ENCODE measurements at regions not wholly inside any gene's neighbourhood (a gene's known extent, or its start where the extent isn't known, plus 50 kb on each side); places are given as distances from the start of the nearest gene placed in this dataset.

DNA sequence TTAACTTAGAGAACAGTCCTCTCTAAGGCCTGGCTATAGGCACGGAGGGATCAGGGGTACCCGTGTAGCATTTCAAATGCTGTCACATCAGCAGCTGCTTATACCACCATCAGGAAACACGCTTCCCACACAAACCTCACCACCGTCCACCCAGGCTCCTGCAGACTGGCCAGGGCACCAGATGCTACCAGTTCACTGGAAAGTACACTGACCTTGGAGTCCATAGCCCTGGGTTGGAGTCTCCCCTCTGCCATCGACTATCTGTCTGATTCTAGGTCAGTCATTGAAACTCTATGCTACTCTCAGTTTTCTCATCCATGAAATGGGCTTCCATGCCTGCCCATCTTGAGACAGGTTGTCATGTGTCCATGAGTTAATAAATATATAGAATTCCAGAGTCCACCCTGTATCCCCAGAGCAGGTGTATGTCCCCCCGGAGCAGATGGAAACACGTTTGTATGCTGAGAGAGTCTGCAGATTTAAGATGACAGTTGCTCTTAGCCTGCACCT, 156.0 kb upstream of the SMAD3 start:
- no peak for DNase-seq (ENCODE audit: low spot score)
- TF ChIP-seq, protein P1, sequence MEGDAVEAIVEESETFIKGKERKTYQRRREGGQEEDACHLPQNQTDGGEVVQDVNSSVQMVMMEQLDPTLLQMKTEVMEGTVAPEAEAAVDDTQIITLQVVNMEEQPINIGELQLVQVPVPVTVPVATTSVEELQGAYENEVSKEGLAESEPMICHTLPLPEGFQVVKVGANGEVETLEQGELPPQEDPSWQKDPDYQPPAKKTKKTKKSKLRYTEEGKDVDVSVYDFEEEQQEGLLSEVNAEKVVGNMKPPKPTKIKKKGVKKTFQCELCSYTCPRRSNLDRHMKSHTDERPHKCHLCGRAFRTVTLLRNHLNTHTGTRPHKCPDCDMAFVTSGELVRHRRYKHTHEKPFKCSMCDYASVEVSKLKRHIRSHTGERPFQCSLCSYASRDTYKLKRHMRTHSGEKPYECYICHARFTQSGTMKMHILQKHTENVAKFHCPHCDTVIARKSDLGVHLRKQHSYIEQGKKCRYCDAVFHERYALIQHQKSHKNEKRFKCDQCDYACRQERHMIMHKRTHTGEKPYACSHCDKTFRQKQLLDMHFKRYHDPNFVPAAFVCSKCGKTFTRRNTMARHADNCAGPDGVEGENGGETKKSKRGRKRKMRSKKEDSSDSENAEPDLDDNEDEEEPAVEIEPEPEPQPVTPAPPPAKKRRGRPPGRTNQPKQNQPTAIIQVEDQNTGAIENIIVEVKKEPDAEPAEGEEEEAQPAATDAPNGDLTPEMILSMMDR (IDR thresholded peaks at IDR 0.05; ENCODE audit: borderline replicate concordance, control extremely low read depth, extremely low read depth, insufficient read depth, missing control alignments): no peak
- in situ Hi-C loops (cut with MboI; ENCODE audit: low sequenced_read_pairs, unreplicated experiment): no loop called here

DNA sequence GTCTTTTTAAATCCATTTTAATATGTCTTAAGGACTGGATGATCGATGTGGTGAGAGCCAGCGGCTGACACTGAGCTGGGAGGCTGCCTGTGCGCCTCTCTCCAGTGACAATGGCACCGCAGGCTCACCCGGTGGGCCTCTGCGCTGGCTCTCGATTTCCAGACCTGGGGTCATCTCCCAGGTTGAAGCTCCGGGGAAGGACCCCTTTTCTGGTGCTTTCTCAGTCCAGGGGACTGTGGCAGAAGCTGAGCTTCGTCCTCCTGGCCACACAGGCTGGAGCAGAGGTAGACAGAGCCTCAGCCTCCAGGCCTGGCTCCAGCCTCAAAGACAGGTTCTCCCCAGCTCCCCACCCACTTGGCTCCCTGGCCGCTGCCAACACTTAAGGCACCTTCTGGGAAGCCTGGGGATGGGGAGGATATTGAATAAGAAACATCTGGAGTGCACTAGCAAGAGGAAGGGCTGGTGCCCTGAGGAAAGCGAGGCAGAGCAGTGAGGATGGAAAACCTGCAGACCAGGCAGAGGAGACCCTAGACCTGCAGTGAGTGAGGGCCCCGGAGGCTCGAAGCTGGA, 154.2 kb upstream of the SMAD3 start:
- in situ Hi-C loops (cut with MboI; ENCODE audit: low sequenced_read_pairs, unreplicated experiment): no loop called here
- DNase-seq (ENCODE audit: low spot score): no peak
- TF ChIP-seq, protein P1 (IDR thresholded peaks at IDR 0.05; ENCODE audit: borderline replicate concordance, control extremely low read depth, extremely low read depth, insufficient read depth, missing control alignments): no peak

DNA sequence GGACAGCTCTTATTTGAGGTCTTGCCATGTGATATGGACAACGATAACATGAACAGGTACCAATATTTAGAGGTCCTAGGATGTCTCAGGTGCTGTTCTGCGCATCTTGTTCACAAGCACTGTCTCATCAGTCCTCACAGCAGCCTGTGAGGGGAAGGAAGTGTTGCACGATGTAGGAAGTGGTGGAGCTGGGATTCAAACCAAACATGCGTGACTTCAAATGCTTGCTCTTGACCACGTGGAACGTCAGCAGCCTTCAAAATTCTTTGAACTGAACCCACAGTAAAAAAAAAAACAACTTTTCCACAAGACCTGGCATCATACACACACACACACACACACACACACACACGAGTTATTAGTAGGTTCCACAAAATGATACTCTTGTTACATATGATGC, 153.4 kb upstream of the SMAD3 start:
- in situ Hi-C loops (cut with MboI; ENCODE audit: low sequenced_read_pairs, unreplicated experiment): no loop called here
- no peak for DNase-seq (ENCODE audit: low spot score)
- TF ChIP-seq, protein P1 (IDR thresholded peaks at IDR 0.05; ENCODE audit: borderline replicate concordance, control extremely low read depth, extremely low read depth, insufficient read depth, missing control alignments): no peak

DNA sequence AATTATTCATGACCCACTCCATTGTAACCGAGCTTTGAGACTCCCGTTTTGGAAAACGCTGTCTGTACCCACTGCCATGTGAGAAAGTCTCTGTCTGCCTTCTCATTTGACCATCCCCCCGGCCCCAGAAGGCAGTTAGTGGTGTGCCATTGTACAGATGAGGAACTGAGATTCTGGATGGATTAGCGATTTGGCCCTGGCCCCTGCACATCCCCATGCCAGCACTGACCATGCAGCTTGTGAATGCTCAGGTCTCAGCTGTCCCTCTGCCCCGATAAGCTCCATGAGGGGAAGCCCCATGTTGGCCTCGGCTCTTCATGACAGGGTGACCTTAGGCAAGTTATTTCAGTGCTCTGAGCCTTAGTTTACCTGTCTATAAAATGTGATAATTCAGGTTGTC, 153.0 kb upstream of the SMAD3 start:
- in situ Hi-C loops (cut with MboI; ENCODE audit: low sequenced_read_pairs, unreplicated experiment): no loop called here
- TF ChIP-seq, protein P1 (IDR thresholded peaks at IDR 0.05; ENCODE audit: borderline replicate concordance, control extremely low read depth, extremely low read depth, insufficient read depth, missing control alignments): no peak
- no peak for DNase-seq (ENCODE audit: low spot score)

DNA sequence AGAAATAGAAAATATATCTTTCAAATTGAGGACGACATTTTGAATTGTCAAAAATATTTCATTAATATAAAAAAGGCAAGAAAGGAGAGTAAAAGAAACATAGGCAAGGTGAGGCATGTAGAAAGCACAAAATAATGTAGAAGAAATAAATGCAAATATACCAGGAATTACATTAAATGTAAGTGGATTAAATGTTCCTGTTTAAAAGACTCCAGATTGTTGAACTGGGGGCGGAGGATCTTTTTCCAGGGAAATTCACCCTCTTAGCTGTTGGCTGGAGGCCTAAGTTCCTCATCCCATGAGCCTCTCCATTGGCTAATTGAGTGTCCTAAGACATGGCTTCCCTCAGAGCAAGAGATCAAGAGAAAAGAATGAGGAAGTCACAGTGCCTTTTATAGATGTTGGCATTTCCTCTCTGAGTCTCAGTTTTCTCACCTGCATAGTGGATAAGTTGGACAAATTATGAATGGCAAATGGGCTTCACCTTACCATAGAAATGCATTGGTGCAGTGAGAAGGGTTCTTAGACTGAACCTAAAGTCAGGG, 147.4 kb upstream of the SMAD3 start:
- in situ Hi-C loops (cut with MboI; ENCODE audit: low sequenced_read_pairs, unreplicated experiment): no loop called here
- TF ChIP-seq, protein P1 (IDR thresholded peaks at IDR 0.05; ENCODE audit: borderline replicate concordance, control extremely low read depth, extremely low read depth, insufficient read depth, missing control alignments): no peak
- DNase-seq (ENCODE audit: low spot score): no peak

DNA sequence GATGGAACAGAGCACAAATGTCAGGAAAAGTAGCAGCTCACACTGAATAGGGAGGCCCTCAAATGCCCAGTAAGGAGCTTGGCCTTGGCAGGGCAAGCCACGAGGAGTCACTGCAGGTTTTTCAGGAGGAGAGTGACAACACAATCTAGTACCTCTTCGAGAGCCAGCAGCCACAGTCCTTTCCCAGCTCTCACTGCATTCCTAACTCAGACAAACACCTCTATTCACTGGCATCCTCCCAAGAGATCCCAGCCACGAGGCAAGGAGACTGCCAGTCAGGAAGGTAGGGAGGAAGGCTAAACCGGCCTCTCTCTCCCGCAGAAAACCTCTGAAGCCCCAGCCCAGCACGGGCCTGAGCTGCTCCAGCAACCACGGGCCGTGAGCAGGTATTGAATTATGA, 146.0 kb upstream of the SMAD3 start:
- DNase-seq (ENCODE audit: low spot score): no peak
- in situ Hi-C loops (cut with MboI; ENCODE audit: low sequenced_read_pairs, unreplicated experiment): no loop called here
- TF ChIP-seq, protein P1 (IDR thresholded peaks at IDR 0.05; ENCODE audit: borderline replicate concordance, control extremely low read depth, extremely low read depth, insufficient read depth, missing control alignments): no peak

Data from GM13976 (cell line).